BE2C (cell line): ENCODE measurements at regions not wholly inside any gene's neighbourhood (a gene's known extent, or its start where the extent isn't known, plus 50 kb on each side); places are given as distances from the start of the nearest gene placed in this dataset.

Experiments
- DNase-seq: peaks from one replicate; pipeline ENCODE4 v3.0.0-alpha.2; 2020
- H3K27me3 ChIP-seq: fragments of 250-450 bp; sonication (Bioruptor Pico); 2 replicates; pipeline ENCODE4 v1.5.1; 2020; ENCODE audit warnings: mild to moderate bottlenecking
- H3K36me3 ChIP-seq: fragments of 250-450 bp; sonication (Bioruptor Pico); 2 replicates; pipeline ENCODE4 v1.5.1; 2020; ENCODE audit warnings: mild to moderate bottlenecking
- H3K4me1 ChIP-seq: fragments of 250-450 bp; sonication (Bioruptor Pico); 2 replicates; pipeline ENCODE4 v1.5.1; 2020
- H3K4me3 ChIP-seq: 2 replicates; pipeline ENCODE4 v1.5.1; 2011; ENCODE audit warnings: low read depth, low read length
- H3K9me3 ChIP-seq: fragments of 250-450 bp; sonication (Bioruptor Pico); 2 replicates; pipeline ENCODE4 v1.5.1; 2020
- TF ChIP-seq, protein P1 (sequence below): IDR thresholded peaks from 2 replicates; pipeline ENCODE4 v1.5.1; 2012; ENCODE audit warnings: mild to moderate bottlenecking, low read depth, low read length

DNA sequence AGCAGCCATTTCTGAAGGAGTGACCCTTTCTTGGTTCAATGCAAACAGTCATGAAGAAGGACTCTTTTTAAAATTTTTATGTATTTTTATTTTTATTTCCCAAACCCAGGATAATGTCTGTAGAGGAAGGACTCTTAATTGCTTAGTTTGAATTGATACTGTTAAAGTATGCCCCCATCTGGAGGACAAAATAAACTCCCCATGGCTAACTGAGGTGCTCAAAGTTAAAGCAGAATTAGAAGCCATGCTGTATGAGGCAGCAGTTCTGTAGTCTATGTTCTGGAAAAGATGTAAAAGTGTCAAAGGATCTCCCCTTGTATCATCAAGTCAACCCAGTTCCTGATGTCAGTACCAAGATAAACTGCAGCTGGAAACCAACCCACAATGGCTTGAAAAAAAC, 617.9 kb upstream of the GRM3 start:
- Histone ChIP-seq H3K36me3 (no peaks in the 10 kb centered on the region), H3K9me3 (no peaks in the 10 kb centered on the region), H3K4me3 (no peak overlapping the region), H3K27me3 (no peaks in the 10 kb centered on the region), H3K4me1 (no peaks in the 10 kb centered on the region)
- DNase-seq, result no peak
- TF ChIP-seq, protein P1, sequence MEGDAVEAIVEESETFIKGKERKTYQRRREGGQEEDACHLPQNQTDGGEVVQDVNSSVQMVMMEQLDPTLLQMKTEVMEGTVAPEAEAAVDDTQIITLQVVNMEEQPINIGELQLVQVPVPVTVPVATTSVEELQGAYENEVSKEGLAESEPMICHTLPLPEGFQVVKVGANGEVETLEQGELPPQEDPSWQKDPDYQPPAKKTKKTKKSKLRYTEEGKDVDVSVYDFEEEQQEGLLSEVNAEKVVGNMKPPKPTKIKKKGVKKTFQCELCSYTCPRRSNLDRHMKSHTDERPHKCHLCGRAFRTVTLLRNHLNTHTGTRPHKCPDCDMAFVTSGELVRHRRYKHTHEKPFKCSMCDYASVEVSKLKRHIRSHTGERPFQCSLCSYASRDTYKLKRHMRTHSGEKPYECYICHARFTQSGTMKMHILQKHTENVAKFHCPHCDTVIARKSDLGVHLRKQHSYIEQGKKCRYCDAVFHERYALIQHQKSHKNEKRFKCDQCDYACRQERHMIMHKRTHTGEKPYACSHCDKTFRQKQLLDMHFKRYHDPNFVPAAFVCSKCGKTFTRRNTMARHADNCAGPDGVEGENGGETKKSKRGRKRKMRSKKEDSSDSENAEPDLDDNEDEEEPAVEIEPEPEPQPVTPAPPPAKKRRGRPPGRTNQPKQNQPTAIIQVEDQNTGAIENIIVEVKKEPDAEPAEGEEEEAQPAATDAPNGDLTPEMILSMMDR, result no peak

DNA sequence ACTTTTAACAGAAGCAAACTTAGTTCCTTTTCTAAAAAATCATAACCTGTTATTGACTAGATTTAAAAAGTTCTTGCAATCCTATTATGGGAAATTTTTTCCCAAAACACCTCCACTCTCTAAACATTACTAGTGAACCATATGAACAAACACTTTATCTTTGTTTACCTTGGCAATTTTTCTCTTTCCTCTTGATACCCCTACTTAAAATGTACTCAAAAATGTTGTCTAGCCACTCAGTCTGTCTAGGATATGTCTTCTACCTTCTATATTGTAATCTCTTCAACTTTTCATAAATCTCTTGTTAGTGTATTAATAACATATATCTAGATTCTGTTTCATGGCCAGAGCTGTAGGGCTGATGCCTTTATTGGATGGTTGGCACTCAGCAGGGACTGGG, 630.0 kb upstream of the GRM3 start:
- Histone ChIP-seq H3K4me3 (no peak overlapping the region), H3K36me3 (no peaks in the 10 kb centered on the region), H3K27me3 (no peaks in the 10 kb centered on the region), H3K4me1 (no peaks in the 10 kb centered on the region), H3K9me3 (no peaks in the 10 kb centered on the region)
- TF ChIP-seq, protein P1, result no peak
- DNase-seq, result no peak

DNA sequence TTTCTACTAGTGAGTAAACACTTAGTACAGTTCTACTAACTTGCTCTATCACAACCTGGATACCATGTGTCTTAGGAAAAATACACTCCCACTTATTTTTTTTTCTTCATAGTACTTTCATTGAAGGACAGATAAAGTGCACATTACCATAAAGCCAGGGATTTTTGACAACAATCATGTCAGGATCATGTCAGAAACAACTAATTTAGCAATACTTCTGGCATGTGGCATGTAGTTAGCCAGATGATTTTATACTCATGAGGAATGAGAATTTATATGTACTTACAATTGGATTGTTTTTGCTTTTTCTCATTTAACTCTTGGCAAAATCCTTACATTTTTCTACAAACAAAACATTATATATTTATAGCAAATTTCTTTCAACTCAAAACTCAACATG, 630.7 kb upstream of the GRM3 start:
- Histone ChIP-seq H3K9me3 (no peaks in the 10 kb centered on the region), H3K4me1 (no peaks in the 10 kb centered on the region), H3K4me3 (no peak overlapping the region), H3K36me3 (no peaks in the 10 kb centered on the region), H3K27me3 (no peaks in the 10 kb centered on the region)
- TF ChIP-seq, protein P1, result no peak
- no peak for DNase-seq

DNA sequence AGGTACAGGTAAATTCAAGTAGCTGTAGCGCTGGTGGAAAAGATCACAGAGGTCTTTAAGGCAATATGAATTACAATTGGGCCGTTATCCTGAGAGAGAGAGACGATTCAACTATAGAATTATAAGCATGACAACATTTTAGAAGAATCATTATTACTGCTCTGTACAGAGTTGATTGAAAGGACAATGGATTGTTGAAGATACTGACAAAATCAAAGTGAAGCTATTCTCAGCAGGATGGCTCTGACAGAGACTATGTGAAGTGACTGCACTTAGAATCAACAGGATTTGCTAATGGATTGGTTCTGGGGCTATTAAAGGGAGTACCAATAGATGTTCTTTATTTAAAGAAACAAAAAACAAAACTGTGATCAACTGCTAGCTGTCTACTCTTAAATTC, 634.8 kb upstream of the GRM3 start:
- H3K4me1 ChIP-seq, result no peaks in the 10 kb centered on the region
- TF ChIP-seq, protein P1, result no peak
- no peaks in the 10 kb centered on the region for H3K9me3 ChIP-seq
- no peaks in the 10 kb centered on the region for H3K27me3 ChIP-seq
- H3K4me3 ChIP-seq, result no peak overlapping the region
- DNase-seq, result no peak
- no peaks in the 10 kb centered on the region for H3K36me3 ChIP-seq

DNA sequence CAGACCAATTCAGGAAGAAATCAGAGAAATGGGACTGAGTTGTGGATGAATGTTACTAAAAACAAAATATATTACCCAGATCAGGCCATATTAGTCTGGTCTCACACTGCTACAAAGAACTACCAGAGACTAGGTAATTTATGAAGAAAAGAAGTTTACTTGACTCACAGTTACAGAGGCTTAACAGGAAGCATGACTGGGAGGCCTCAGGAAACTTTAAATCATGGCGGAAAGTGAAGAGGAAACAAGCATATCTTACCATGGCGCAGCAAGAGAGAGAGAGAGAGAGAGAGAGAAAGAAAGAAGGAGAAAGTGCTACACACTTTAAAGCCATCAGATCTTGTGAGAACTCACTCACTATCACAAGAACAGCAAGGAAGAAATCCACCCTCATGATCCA, 636.8 kb upstream of the GRM3 start:
- Histone ChIP-seq H3K4me1 (no peaks in the 10 kb centered on the region), H3K27me3 (no peaks in the 10 kb centered on the region), H3K9me3 (no peaks in the 10 kb centered on the region), H3K36me3 (no peaks in the 10 kb centered on the region), H3K4me3 (no peak overlapping the region)
- DNase-seq, result no peak
- TF ChIP-seq, protein P1, result no peak

DNA sequence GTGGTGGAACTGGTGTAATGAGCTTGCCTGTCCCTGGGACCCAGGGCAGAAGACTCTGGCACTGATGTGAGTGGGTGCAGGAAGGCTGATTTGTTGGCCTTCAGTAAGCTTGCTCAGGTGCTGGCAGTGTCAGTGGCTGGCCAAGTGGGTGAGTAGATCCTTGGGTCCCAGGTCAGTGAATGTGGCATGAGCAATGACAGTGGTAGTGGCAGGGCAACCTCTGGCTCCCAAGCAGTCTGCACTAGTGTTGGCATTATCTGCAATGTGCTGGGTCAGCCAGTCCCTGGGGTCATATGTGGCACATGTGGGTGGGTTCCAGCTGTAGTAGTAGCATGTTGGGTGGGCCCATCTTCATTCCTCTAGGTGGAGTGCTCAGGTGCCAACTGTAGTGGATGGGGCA, 640.9 kb upstream of the GRM3 start:
- Histone ChIP-seq H3K36me3 (no peaks in the 10 kb centered on the region), H3K27me3 (no peaks in the 10 kb centered on the region), H3K4me1 (no peaks in the 10 kb centered on the region), H3K9me3 (no peaks in the 10 kb centered on the region), H3K4me3 (no peak overlapping the region)
- TF ChIP-seq, protein P1, result no peak
- DNase-seq, result no peak
